Renal pelvis (tissue), 1 donor: ENCODE measurements at regions not wholly inside any gene's neighbourhood (a gene's known extent, or its start where the extent isn't known, plus 50 kb on each side); places are given as distances from the start of the nearest gene placed in this dataset.

ENCODE experiments used
- DNase-seq: peaks from one replicate; pipeline ENCODE4 v3.0.0-alpha.2; 2013

- DNase-seq, result no peak
Observed at GRCh38 chr4:186889876-186890643, 166.4 kb upstream of the FAT1 start.

DNA sequence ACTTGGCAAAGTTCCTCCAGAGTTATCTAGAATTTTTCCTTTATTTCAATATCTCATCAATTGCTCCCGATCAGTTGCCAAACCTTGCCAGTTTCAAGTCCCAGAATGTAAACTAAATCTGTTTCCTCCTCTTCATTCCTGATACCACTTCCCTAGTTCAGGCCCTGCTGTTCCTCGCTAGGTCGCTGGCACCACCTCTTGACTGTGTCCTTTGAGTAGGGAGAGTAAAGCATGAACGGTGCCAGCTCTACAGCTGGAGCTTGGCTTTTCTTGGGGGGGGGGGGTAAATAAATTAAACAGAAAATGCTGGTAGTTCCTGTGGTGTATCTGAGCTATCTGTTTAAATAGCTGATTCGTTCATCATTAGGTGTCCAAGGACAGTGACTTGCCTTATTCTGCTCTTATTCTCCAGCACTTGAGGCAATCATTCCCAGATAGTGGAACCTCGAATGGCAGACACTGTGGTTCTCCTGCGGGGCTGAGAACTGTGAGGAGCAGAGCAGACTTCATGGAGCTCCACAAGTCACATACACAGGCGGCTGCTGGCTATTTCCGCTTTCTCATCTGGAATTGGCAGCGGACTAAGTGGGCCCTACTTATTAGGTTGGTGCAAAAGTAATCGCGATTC, 168.3 kb upstream of the FAT1 start:
- no peak for DNase-seq

DNA sequence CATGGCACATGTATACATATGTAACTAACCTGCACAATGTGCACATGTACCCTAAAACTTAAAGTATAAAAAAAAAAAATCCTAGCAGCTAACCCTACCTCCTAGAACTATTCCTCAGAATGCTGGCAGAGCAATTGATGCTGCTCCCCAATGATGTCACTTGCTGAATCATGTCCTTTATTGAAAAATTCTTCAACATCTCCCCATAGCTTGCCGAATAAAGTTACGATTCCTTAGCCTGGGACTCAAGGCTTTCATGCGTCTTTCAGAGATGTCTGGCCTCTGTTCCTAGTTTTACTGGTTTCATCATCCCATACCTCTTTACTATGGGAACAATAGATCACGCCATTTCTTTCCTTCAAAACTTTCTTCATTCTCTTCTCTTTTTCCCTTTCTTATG, 174.7 kb upstream of the FAT1 start:
- no peak for DNase-seq

DNA sequence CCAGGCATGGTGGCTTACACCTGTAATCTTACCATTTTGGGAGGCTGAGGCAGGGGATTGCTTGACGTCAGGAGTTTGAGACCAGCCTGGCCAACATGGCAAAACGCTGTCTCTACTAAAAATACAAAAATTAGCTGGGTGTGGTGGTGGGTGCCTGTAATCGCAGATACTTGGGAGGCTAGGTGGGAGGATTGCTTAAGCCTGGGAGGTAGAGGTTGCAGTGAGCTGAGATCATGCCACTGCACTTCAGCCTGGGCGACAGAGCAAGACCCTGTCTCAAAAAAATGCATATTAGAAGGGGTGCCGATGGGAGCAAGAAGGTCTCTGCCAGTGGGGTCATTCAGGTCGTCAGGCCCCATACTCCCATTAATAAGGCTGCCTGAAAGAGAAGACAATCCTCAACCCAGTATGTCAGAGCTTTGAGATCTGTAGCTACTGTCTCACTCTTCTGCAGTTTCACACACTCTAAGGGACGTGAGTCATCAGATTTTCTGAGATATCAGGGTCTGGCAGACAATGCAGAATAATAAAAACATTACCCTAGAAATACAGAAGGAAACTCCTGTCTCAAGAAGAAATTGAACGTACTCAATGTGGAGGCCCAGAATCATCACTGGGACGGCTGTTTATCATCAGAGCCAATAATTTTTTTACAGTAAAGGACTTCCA, 176.7 kb upstream of the FAT1 start:
- no peak for DNase-seq

DNA sequence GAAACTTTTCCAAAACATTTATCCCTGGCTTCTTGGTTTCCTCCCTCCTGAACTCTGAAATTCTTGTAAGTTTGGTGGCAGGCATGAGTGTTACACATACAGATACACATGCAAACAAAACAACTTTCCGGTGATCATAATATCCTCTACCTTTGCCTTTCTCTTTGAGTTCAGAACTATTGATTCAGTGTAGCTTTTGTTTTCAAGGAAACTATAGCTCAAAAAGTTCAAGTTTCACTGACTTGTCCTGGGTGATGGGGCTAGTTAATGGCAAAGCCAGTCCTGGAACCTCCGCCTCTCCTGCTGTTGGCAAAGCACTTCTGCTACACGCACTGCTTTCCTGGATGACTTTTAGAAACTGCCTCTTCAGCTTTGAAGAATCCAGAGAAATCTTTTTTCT, 177.3 kb upstream of the FAT1 start:
- DNase-seq, result no peak

GRCh38 chr4:186901850-186902249, 178.2 kb upstream of the FAT1 start:
- no peak for DNase-seq

- DNase-seq, result no peak
Observed at GRCh38 chr4:186902361-186902760, 178.7 kb upstream of the FAT1 start.

- no peak for DNase-seq
Observed at GRCh38 chr4:186904101-186904500, 180.4 kb upstream of the FAT1 start.

GRCh38 chr4:186906722-186907121, 183.1 kb upstream of the FAT1 start:
- no peak for DNase-seq

DNA sequence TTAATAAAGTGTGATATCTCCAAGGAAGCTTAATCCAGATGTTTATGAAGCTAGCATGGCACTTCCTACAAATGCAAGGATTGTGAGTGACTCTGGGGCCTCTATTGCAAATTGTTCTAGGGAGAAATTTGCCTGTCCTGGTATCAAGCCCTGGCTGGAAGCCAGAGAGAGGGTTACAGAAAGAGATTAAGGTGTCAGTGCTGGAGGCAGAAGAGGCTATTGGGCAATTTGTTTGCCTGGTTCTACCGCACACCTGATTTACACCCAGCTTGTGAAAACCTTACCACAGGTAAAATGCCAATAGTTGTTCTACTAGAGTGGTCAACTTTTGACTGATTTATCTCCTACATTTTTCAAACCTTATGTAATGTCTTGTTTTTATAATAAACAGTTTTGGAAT, 186.7 kb upstream of the FAT1 start:
- DNase-seq, result no peak

GRCh38 chr4:186912606-186913005, 188.9 kb upstream of the FAT1 start:
- no peak for DNase-seq

DNA sequence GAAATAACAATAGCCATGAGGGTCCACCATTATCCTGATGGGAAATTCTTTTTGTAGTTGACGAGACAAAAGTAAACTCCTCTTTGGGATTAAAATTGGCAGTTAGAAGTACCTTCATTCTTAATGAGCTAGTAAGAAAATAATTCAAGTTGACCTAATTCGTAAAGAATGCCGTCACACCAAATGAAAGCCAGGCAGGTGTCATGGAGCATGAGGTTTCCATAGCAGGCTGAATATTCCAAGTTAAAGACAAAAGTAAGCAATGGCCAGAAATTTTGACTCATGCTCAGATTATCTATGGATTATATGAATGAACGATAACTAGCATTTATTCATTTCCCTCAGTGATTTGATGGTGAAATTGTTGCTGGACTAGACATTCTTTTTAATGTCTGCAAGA, 192.2 kb upstream of the FAT1 start:
- no peak for DNase-seq

DNA sequence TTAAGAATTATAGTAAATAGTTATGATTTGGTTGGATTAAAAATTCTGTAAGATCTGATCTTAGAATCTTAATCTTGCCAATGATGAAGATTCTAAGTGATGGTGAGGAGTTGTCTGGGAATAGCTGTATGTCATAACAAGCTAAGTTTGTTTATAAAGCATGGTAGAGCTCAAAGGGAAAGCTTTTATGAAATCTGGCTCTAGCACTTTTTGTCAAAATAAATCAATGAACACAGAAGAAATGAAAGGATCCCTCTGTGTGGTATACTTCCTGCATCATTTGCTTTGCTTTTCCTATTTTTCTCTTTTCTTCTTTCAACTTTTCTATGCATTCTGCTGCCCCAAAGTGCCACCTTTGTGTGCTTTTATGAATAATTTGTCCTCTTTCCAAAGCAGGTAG, 193.5 kb upstream of the FAT1 start:
- DNase-seq, result no peak

GRCh38 chr4:186918466-186918865, 194.8 kb upstream of the FAT1 start:
- peak; percentile 56 for DNase-seq

DNA sequence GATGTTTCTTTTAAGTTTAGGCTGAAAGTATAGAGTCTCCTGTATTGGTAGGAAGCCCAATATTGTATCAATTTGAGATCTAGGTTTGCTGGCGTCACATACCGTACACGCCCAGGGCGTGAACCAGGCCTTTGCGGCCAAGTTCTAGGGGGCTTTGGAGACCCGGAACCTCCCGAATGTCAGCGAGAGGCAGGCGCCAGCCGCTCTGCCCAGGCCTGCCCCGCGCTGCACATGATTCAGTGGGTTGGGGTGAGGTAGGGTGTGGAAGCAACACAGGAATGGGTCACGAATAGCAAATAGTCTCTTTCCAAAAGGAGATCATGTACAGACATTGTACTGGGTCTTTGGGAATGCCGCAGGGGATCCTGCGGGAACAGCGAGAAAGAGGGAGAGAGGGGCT, 195.7 kb upstream of the FAT1 start:
- no peak for DNase-seq

- DNase-seq, result no peak
Observed at GRCh38 chr4:186920483-186920882, 196.8 kb upstream of the FAT1 start.

DNA sequence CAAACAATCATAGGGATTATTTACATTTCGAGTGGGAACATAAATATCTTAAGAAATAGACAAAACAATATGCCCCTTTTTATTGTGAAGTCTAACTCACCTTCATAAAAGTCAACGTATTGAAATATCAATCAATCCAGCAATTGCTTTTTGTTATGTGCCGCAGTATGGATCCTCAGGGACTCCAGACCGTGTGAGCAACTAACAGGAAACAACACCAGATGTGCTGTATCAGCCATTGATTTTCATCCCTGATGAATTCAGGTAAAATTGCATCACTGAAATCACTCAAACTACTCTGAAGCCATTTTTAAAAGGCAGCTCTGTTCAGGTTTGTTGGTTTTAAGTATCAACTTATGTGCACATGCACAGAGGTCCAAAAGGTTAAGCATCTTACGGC, 197.3 kb upstream of the FAT1 start:
- DNase-seq, result no peak

DNA sequence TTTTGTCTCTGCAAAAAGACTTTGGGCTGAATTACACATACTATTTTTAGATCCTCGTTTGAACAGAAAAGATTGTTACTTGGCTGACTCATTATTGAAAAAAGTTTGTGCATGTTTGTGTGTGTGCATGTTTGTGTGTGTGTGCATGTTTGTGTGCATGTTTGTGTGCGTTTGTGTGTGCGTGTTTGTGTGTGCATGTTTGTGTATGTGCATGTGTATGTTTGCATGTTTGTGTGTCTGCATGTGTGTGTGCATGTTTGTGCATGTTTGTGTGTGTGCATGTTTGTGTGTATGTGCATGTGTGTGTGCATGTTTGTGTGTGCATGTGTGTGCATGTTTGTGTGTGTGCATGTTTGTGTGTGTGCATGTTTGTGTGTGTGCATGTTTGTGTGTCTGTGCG, 201.1 kb upstream of the FAT1 start:
- no peak for DNase-seq

- no peak for DNase-seq
Observed at GRCh38 chr4:186927624-186928023, 204.0 kb upstream of the FAT1 start.

GRCh38 chr4:186930024-186930423, 206.4 kb upstream of the FAT1 start:
- no peak for DNase-seq

GRCh38 chr4:186931519-186931918, 207.9 kb upstream of the FAT1 start:
- DNase-seq, result no peak

GRCh38 chr4:186932196-186932595, 208.5 kb upstream of the FAT1 start:
- no peak for DNase-seq

DNA sequence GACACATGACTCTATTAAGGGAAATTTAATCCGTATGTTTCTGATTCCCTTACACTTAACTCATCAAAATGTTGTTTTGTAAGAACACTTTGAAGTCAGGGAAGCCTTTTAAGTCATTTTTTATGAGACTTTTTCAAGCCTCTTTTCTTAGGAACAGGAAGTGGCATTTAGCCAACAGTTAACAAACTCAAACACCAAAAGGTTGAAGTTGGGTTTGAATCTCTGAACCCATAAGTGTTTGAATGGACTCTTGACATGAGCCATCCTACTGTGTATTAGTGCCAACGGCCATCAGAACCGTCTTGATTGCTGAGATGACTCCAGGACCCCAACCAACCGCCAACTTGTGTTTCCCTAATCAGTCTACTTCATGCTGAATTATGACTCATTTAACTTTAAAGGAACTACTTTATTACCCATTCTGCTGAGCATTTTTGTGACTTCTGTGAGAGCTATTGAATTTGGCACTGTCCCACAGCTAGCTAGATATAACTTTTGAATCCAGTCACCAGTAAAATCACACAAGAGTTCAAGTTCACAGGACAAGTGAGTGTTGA, 209.1 kb upstream of the FAT1 start:
- DNase-seq, result peak; percentile 82
